ENCODE measurements at regions not wholly inside any gene's neighbourhood (a gene's known extent, or its start where the extent isn't known, plus 50 kb on each side); places are given as distances from the start of the nearest gene placed in this dataset.

DNA sequence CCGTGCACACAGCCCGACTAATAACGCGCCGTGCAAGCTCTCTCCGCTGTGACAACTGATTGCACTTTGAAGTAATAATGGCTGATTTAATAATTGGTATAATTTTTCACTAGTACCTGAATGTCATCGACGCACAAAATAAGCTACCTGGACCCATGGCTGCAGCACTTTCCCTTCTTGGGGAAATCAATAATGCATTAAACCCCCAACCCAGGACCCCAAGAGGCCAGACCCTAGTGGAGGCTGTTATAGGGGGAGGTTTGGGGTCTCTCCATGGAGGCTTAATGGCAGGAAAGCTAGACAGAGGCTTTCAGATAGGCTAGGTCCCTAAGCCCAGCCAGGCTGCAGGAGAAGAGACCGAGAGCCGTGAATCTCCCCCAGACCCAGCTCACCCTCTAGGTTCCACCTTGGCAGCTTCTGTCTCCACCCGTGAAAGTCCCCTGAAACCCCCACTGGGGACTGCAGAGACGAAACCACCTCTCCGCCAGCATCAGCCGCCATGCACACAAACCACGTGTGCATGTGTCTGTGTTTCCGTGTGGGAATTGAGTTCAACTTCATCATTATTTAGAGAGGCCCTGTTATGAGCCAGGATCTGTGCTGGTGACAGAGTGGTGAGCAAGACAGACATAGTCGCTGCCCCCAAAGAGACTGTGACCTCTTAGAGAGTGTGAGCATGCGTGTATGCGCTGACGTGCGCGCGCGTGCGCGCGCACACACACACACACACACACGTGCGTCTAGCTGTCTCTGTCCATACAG, 168.6 kb upstream of the MVB12B start (continued):
- no peak for TF ChIP-seq SUZ12 (IDR thresholded peaks at IDR 0.05; ENCODE audit: low read length)
- TF ChIP-seq EGR1 (IDR thresholded peaks at IDR 0.05; ENCODE audit: borderline replicate concordance, low read depth, low read length), result no peak
